PC-3 (cell line): ENCODE measurements at regions not wholly inside any gene's neighbourhood (a gene's known extent, or its start where the extent isn't known, plus 50 kb on each side); places are given as distances from the start of the nearest gene placed in this dataset.

Source experiments
- ATAC-seq: fragments of 200-7000 bp; cut with Tn5 transposase; 2 replicates; pipeline ENCODE4 v1.9.1; 2020; ENCODE audit warnings: mild to moderate bottlenecking, moderate library complexity
- BruUV-seq: library from RNA; stranded (reverse); fragments of 400-500 nt; replicated peaks from 2 replicates; lab custom pipeline; 2021; lab: Mats Ljungman, UMichigan
- CTCF ChIA-PET: fragments of 300-600 bp; sonication (Branson Sonifier 250); formaldehyde crosslinking; loops from one replicate; lab custom pipeline; 2022; ENCODE audit warnings: antibody characterized with exemption; lab: Charles Lee
- POLR2A ChIA-PET: fragments of 300-600 bp; sonication (Branson Sonifier 250); formaldehyde crosslinking; loops from one replicate; lab custom pipeline; 2022; ENCODE audit warnings: antibody characterized with exemption; ENCODE audit not compliant: unreplicated experiment; lab: Charles Lee
- DNase-seq: peaks from one replicate; pipeline ENCODE4 v3.0.0-alpha.2; 2015
- H2AFZ ChIP-seq: fragments of 300-600 bp; sonication (generic); 2 replicates; pipeline ENCODE4 v1.6.0; 2016; ENCODE audit warnings: antibody characterized with exemption, low read length
- H3F3A ChIP-seq: fragments of 300-600 bp; sonication (generic); one replicate; pipeline ENCODE4 v1.6.0; 2017; ENCODE audit warnings: antibody characterized with exemption, low read length, control low read depth, mild to moderate bottlenecking; ENCODE audit not compliant: unreplicated experiment
- H3K27ac ChIP-seq: fragments of 300-600 bp; sonication (generic); 2 replicates; pipeline ENCODE4 v1.5.1; 2016; ENCODE audit warnings: mild to moderate bottlenecking, low read length
- H3K27me3 ChIP-seq: fragments of 300-600 bp; sonication (generic); 2 replicates; pipeline ENCODE4 v1.6.1; 2016; ENCODE audit warnings: low read length, mixed read lengths
- H3K36me3 ChIP-seq: fragments of 300-600 bp; sonication (generic); 2 replicates; pipeline ENCODE4 v1.6.1; 2016; ENCODE audit warnings: low read depth, mixed run types, low read length, mixed read lengths
- H3K4me1 ChIP-seq: fragments of 300-600 bp; sonication (generic); 2 replicates; pipeline ENCODE4 v1.5.1; 2016; ENCODE audit warnings: low read length; ENCODE audit not compliant: insufficient read depth
- H3K4me2 ChIP-seq: fragments of 300-600 bp; sonication (generic); 2 replicates; pipeline ENCODE4 v1.6.0; 2016; ENCODE audit warnings: low read length
- H3K4me3 ChIP-seq: fragments of 300-600 bp; sonication (generic); 2 replicates; pipeline ENCODE4 v1.5.1; 2016; ENCODE audit warnings: mild to moderate bottlenecking, low read length, mixed read lengths
- H3K79me2 ChIP-seq: fragments of 300-600 bp; sonication (generic); 2 replicates; pipeline ENCODE4 v1.6.1; 2017; ENCODE audit warnings: low read length, mixed read lengths
- H3K9ac ChIP-seq: fragments of 300-600 bp; sonication (generic); 2 replicates; pipeline ENCODE4 v1.6.0; 2016; ENCODE audit warnings: mild to moderate bottlenecking, low read length
- H3K9me2 ChIP-seq: fragments of 300-600 bp; sonication (generic); replicated peaks from 2 replicates; pipeline ENCODE4 v1.6.1; 2016; ENCODE audit warnings: mixed run types, low read length, mixed read lengths
- H3K9me3 ChIP-seq: fragments of 300-600 bp; sonication (generic); 2 replicates; pipeline ENCODE4 v1.6.1; 2016; ENCODE audit warnings: low read length, mixed read lengths
- H4K20me1 ChIP-seq: fragments of 300-600 bp; sonication (generic); 2 replicates; pipeline ENCODE4 v1.6.1; 2016; ENCODE audit warnings: low read length, mixed read lengths
- EZH2 ChIP-seq: fragments of 300-600 bp; sonication (generic); IDR thresholded peaks from one replicate; pipeline ENCODE4 v1.6.1; 2017; ENCODE audit warnings: antibody characterized with exemption, mild to moderate bottlenecking, low read length; ENCODE audit not compliant: unreplicated experiment
- EZH2phosphoT487 ChIP-seq: fragments of 300-600 bp; sonication (generic); IDR thresholded peaks from 2 replicates; pipeline ENCODE4 v1.6.1; 2018; ENCODE audit warnings: mild to moderate bottlenecking, antibody characterized with exemption, low read length, borderline replicate concordance
- intact Hi-C: fragments of 100-400 bp; cut with micrococcal nuclease; formaldehyde crosslinking; loops from 2 replicates; pipeline ENCODE4 v1.9.0; 2023
- TF ChIP-seq, protein P1 (sequence below): fragments of 300-600 bp; sonication (generic); conservative IDR thresholded peaks from 2 replicates; pipeline ENCODE4 v1.5.1; 2017; ENCODE audit warnings: antibody characterized with exemption, low read depth, mild to moderate bottlenecking, low read length

DNA sequence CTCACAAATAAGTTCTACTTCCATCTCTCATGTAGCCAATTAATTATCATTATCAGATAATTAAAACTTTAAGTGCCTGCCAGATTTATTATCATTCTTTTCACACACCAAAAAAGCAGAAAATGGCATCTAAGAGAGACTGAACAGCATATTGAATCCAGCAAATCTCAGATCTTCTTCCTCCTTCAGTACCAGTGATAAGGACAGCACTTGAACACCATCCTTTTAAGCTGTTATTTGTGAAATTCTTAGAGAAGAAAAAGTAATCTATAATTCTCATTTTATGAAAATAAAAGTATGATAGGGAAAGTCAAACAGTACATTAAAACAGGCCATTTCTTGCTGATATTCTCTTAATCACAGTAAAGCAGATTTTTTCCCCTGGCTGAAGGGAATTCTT lies 104.5 kb downstream of the ELAPOR2 start:
- Histone ChIP-seq H3K4me1 (peaks cover 11% of the 10 kb centered on the region), H3K9me2 (no peaks in the 10 kb centered on the region), H3K9ac (no peak overlapping the region), H2AFZ (no peak overlapping the region), H3K9me3 (no peaks in the 10 kb centered on the region), H4K20me1 (no peaks in the 10 kb centered on the region), H3F3A (no peaks in the 10 kb centered on the region), H3K4me2 (no peak overlapping the region), H3K27ac (no peak overlapping the region), H3K27me3 (no peaks in the 10 kb centered on the region), H3K79me2 (no peaks in the 10 kb centered on the region), H3K4me3 (no peak overlapping the region), H3K36me3 (no peaks in the 10 kb centered on the region)
- DNase-seq (no peak), ATAC-seq (no peak)
- TF ChIP-seq EZH2 (no peak), EZH2phosphoT487 (no peak)
- TF ChIP-seq, protein P1, sequence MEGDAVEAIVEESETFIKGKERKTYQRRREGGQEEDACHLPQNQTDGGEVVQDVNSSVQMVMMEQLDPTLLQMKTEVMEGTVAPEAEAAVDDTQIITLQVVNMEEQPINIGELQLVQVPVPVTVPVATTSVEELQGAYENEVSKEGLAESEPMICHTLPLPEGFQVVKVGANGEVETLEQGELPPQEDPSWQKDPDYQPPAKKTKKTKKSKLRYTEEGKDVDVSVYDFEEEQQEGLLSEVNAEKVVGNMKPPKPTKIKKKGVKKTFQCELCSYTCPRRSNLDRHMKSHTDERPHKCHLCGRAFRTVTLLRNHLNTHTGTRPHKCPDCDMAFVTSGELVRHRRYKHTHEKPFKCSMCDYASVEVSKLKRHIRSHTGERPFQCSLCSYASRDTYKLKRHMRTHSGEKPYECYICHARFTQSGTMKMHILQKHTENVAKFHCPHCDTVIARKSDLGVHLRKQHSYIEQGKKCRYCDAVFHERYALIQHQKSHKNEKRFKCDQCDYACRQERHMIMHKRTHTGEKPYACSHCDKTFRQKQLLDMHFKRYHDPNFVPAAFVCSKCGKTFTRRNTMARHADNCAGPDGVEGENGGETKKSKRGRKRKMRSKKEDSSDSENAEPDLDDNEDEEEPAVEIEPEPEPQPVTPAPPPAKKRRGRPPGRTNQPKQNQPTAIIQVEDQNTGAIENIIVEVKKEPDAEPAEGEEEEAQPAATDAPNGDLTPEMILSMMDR: no peak
- ChIA-PET CTCF (no interaction called here), POLR2A (no interaction called here)
- no TSS peak for BruUV-seq
- intact Hi-C loops: no loop called here

DNA sequence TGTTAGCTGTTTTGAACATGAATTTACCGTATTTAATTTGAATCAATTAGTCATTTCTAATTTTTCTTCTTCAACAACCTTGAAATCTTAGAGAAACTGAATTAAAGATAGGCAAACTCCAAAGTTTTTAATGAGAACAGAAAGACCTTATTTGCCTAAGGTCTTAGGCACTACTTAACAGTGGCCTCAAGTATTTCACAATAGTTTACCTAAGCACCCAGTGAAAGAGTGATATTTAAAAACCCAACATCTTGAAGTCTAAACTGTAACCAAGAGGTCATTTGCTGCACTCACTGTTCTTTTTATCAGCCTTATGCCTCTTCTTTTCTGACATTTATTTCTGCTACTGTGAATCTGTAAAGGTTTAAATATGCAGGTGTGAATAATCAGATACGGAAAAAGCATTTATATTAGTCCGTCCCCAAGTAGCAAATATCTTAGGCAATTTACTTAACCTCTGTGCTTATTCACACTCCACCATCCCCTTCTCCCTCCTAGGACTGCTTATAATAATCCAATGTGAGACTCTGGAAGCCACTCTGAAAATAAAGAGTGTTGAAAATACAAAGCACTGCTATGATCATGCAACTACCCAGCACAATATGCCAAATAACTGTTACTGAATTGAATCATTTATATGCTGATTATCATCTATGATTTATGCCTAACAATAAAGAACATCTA lies 105.7 kb downstream of the ELAPOR2 start:
- Histone ChIP-seq H3K9me3 (no peaks in the 10 kb centered on the region), H3K27me3 (no peaks in the 10 kb centered on the region), H3K79me2 (no peaks in the 10 kb centered on the region), H3K36me3 (no peaks in the 10 kb centered on the region), H3K4me2 (no peak overlapping the region), H3K4me3 (no peak overlapping the region), H3K4me1 (peaks cover 11% of the 10 kb centered on the region), H3K9me2 (no peaks in the 10 kb centered on the region), H3K9ac (no peak overlapping the region), H3K27ac (no peak overlapping the region), H2AFZ (no peak overlapping the region), H3F3A (no peaks in the 10 kb centered on the region), H4K20me1 (no peaks in the 10 kb centered on the region)
- BruUV-seq: no TSS peak
- ChIA-PET CTCF (no interaction called here), POLR2A (no interaction called here)
- intact Hi-C loops: no loop called here
- DNase-seq (no peak), ATAC-seq (no peak)
- TF ChIP-seq EZH2 (no peak), EZH2phosphoT487 (no peak)
- TF ChIP-seq, protein P1: no peak

DNA sequence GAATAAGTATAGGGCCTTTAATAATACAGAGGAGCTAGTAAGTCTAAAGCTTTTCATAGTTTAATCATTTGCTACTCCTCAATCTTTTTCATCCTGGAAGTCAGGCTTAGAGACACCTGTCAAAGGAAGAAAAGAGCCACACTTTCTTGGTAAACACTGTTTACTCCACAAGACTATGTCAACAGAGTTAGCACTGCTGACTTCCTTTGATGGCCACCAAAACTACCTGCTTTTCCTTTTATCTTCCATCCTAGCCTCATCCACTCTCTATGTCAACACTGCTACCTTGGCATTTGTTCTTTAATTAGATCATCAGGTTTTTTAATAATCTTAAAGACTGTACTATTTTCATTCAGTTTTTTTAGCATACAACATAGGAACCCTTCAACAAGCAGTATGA lies 106.2 kb downstream of the ELAPOR2 start:
- Histone ChIP-seq H3K4me2 (no peak overlapping the region), H2AFZ (no peak overlapping the region), H3K9me3 (no peaks in the 10 kb centered on the region), H3F3A (no peaks in the 10 kb centered on the region), H3K4me1 (peaks cover 6% of the 10 kb centered on the region), H4K20me1 (no peaks in the 10 kb centered on the region), H3K9ac (no peak overlapping the region), H3K79me2 (no peaks in the 10 kb centered on the region), H3K4me3 (no peak overlapping the region), H3K36me3 (no peaks in the 10 kb centered on the region), H3K27ac (no peak overlapping the region), H3K27me3 (no peaks in the 10 kb centered on the region), H3K9me2 (no peaks in the 10 kb centered on the region)
- TF ChIP-seq, protein P1: no peak
- TF ChIP-seq EZH2phosphoT487: no peak
- TF ChIP-seq EZH2: no peak
- CTCF ChIA-PET: no interaction called here
- DNase-seq (no peak), ATAC-seq (no peak; the same call in 1 of the 2 replicates)
- BruUV-seq: no TSS peak
- intact Hi-C loops: no loop called here
- POLR2A ChIA-PET: no interaction called here
